HG02870 (cell line): ENCODE measurements at regions not wholly inside any gene's neighbourhood (a gene's known extent, or its start where the extent isn't known, plus 50 kb on each side); places are given as distances from the start of the nearest gene placed in this dataset.

Experiments
- ATAC-seq: cut with Tn5 transposase; IDR thresholded peaks from one replicate; pipeline ENCODE4 v1.9.1; 2021; ENCODE audit warnings: mild to moderate bottlenecking, moderate library complexity; ENCODE audit not compliant: unreplicated experiment

DNA sequence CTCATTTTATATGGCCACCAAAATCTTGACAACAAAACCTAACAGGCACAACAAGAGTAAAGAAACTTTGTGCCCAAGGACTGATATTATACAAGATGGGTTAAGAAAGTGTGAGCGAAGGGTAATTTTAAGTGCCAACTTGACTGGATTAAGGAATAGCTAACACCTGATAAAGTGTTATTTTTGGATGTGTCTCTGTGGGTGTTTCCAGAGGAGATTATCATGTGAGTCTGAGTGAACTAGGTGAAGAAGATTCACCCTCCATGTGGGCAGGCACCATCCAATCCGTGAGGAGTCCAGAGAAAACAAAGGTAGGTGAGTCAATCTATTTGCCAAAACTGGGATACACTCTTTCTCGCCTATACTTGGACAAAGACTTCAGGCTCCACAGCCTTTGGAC is 461.6 kb downstream of the ETS1 start:
- ATAC-seq: no peak

DNA sequence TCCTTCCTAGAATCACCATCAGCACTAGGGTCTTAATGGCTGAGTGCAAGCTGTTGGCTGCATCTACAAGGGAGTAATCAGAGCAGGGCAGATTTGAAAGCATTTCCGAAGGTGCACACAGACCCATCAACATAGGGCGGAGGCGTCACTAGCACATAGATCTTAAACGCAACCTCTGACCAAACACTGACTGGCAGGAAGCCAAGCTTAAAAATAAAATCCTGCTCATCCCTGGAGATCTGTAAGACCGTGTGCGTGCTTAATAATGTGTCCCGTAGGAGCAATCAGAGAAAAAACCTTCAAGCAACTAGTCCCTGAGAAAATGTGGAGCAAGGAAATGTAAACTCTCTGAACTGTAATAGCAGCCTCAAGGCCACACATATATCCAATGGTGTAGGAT is 470.5 kb downstream of the ETS1 start:
- ATAC-seq: no peak

DNA sequence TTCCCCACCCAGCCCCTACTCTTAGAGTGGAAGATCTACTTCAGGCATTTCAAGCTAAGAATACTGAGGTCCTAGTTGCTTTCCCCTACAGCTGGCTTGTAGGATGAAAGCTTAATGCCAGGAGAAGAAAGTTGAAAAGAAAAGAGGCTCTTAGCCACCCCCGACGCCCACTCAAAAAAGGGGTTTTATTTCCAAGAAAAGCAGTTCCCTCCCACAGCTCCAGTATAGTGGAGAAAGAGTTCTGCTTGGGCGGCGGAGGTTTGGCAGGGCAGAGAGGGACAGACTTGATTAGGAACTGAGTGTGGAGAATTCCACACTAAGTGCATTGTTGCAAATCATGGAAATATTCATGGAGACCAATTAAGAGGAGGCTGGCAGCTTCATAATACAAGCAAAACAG is 470.9 kb downstream of the ETS1 start:
- no peak for ATAC-seq

DNA sequence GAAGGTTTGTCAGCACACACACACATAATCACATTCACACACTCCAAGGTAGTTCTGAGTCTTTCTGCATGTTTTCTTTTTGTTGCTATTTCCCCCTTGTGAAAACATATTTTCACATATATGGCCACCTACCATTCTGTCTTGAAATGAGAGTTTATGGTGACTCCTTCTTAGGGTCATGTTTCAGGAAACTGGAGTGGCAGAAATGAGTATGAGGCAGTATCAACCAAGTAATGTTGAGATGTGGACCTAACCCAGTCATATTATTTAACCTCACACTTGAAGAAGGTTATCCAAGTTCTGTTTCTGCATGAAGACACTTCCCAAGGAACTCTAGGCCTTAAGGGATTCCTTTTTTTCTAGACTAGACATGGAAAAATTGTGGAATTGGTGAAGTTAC is 481.4 kb downstream of the ETS1 start:
- ATAC-seq: no peak

DNA sequence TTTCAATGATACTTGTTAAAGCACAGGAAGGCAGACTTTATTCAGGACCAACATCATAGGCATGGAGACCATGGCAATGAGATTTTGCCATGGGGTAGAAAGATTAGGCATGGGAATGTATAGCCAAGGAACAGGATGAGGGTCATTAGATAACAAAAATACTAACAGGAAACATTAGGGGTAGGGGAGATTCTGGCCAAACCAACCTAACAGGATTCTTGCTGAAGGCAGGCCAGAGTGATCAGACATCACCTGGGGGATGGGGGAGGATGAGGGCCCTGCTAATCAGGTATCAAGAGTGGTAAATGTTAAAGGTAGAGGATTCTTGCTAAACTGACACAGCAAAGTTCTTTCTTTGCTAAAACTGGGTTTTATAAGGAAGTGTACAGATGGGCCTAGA is 481.8 kb downstream of the ETS1 start:
- ATAC-seq: no peak

DNA sequence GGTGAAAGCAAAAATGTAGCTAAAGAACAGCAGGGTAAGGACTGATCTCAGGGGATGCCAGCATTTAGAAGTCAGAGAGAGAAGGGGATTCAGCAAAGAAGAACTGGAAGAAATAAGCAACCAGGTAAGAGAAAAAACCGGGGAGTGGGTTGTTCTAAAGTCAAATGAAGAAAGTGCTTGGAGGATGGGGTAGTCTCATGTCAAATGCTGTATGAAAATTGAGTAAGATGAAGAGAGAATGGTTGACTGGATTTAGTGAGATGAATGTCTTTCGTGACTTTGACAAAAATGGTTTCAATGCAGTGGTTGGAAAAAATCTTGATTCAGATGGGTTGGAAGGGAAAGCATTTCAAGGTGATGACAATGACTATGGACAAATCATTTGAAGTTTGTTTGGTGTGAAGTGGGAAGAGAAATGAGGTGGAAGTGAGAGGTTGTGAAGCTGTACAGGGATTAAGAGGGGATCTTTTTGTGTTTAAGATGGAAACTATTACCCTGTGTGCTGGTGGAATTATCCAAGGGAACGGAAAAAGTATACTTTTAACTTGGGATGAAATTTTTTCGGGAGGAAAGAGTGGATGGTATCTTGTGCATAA is 484.0 kb downstream of the ETS1 start:
- no peak for ATAC-seq

DNA sequence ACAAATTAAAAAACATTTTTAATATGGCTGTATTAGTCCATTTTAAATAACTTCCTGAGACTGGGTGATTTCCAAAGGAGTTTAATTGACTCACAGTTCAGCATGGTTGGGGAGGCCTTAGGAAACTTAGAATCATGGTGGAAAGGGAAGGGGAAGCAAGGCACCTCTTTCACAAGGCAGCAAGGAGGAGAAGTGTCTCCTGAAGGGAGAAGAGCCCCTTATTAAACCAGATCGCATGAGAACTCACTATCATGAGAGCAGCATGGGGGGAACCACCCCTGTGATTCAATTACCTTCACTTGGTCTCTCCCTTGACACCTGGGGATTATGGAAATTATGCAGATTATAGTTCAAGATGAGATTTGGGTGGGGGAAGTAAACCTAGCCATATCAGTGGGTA is 488.6 kb downstream of the ETS1 start:
- ATAC-seq: no peak

DNA sequence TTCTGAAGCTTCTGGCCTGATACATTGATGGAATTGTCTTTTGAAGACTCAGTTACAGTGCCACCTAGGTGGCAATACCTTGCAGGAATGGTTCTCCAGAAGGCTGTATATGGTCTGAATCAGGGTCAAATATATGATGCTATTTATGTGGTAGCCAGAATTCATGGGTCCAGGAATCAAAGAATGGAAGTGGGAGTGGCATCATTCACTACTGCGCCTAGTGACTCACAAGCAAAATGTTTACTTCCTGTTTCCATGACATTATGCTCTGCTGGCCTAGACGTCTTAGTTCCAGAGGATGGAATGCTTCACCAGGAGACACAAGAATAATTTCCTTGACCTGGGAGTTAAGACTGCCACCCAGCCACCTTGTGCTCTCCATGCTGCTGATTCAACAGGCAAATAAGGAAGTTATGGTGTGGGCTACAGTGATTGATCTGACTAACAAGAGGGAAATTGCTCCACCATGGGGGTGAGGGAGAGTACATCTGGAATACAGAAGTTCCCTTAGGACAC is 491.8 kb downstream of the ETS1 start:
- ATAC-seq: no peak

DNA sequence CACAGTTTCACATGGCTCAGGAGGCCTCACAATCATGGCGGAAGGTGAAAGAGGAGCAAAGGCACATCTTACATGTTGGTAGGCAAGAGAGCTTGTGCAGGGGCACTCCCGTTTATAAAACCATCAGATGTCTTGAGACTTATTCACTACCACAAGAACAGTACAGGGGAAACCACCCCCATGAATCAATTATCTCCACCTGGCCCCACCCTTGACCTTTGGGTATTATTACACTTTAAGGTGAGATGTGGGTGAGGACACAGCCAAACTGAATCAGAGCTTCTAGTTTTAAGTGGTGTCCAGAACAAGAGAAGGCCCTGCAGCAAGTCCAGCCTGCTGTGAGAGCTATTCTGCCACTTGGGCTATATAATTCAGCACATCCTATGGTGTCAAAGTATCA is 493.7 kb downstream of the ETS1 start:
- ATAC-seq: no peak

DNA sequence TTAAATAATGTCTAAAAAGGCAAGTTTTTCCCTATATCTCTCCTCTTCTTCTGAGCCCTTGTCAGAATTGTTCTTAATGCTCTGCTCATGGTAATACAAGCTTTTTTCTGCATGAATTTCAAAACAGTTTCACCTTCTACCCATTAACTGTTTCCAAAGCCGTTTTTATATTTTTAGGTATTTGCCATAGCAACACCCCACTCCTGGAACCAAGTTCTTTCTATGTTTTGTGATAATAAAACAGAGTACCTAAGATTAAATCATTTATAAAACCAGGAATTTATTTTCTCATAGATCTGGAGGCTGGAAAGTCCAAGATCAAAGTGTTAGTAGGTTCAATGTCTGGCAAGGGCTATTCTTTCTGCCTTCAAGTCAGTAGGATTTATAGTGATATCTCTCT is 497.4 kb downstream of the ETS1 start:
- no peak for ATAC-seq

DNA sequence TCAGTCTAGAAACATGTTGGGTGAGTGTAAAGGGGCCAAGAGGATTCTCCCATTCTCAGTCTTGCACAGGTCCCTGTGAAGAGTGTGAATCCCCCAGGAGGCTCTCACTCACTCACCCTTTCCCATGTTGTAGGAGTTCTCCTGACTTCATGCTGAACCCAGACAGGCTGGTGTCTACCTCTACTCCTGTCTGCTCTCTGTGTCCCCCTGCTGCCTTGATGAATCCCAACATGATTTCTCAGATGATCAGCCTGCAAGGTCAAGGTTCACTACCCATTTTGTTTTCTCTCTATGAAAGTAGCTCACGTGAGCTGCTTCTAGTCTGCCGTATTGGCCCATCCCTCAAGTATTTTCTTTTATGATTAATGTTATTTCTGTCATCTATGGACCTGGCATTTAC is 500.6 kb downstream of the ETS1 start:
- ATAC-seq: no peak

DNA sequence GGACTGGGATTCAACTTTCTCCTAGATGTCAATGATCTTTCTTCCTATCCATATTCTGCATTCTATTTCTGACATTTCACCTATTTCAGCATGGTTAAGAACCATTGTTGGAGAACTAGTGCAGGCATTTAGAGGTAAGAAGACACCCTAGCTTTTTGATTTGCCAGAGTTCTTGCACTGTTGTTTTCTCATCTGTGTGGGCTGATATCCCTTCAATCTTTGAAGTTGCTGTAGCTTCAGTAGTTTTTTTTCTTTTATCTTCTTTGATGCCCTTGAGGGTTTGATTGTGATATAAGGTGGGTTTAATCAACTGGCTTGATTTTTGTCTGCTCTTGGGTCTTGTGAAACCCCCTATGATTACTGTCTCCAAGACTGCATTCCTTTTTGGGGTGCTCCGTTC is 502.1 kb downstream of the ETS1 start:
- ATAC-seq: no peak

DNA sequence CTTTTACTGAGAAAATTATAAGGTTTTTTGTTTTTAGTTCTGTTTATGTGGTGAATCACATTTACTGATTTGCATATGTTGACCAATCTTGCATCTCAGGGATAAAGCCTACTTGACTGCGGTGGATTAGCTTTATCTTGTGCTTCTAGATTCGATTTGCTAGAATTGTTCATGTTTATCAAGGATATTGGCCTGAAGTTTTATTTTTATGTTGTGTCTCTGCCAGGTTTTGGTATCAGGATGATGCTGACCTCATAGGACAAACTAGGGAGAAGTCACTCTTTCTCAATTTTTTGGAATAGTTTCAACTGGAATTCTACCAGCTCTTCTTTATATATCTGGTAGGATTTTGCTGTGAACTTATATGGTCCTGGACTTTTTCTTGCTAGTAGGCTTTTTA is 504.8 kb downstream of the ETS1 start:
- ATAC-seq: no peak

DNA sequence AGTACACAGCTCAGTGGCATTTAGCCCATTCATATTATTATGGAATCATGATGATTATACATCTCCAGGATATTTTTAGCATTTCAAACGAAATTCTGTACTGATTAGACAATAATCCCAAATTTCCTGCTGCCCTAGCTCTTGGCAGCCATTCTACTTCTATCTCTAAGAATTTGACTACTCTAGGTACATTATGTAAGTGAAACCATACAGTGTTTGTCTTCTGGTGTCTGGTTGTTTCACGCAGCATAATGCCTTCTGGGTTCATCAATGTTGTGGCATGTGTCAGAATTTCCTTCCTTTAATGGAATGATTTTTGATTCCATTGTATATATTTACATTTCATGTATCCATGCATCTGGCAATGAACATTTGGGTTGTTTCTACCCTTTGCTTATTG is 517.7 kb downstream of the ETS1 start:
- ATAC-seq: no peak

DNA sequence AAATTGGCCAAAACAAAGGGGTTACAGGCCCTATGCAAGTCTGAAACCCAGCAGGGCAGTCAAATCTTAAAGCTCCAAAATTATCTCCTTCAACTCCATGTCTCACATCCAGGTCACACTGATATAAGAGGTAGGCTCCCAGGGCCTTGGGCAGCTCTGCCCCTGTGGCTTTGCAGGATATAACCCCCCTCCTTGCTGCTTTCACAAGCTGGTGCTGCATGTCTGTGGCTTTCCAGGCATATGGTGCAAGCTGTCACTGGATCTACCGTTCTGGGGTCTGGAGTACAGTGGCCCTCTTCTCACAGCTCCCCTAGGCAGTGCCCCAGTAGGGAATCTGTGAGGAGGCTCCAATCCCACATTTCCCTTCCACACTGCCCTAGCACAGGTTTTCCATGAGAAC is 519.6 kb downstream of the ETS1 start:
- no peak for ATAC-seq

DNA sequence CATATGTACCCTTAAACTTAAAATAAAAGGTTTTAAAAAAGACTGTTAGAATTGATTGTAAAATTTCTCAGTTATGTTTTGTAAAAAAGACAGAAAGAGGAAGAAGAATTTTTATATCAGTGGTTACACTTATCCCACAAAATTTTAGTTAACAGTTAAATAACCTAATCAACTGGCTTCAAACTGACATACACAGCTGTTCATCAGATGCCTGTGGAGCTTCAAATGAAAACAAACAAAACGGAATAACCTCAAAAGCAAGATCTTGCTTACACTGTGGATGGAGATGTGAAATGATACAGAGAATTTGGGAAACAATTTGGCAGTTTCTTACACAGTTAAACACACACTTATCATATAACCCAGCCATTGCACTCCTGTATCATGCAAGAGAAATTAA is 521.0 kb downstream of the ETS1 start:
- ATAC-seq: no peak

DNA sequence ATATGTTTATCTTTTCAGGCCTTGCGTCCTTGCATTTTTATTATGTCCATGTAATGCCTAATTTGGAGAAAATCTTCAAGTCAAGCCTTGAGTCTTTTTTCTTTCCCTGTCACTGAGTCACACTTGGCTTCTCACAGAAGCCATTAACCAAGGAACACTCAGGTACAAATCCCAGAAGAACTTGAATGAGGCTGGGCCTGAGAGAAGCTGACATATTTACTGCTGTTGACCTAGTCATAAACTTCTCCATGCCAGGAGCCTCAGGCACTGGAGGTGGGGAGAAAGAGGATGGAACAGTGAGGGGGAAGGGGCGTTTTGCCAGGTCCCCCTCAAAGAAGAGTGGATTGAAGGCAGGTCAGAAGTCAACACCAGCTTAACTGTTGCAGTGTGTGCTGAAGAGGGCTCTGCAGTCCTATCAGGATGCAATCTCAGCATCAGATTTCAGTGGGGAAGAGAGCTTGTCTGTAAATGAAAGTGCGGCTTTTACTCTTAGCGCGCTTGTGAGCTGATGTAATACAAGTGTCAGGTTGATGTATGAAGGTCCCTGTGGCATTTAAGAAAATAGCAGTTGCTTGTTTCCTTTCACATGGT is 526.0 kb downstream of the ETS1 start:
- ATAC-seq: no peak

DNA sequence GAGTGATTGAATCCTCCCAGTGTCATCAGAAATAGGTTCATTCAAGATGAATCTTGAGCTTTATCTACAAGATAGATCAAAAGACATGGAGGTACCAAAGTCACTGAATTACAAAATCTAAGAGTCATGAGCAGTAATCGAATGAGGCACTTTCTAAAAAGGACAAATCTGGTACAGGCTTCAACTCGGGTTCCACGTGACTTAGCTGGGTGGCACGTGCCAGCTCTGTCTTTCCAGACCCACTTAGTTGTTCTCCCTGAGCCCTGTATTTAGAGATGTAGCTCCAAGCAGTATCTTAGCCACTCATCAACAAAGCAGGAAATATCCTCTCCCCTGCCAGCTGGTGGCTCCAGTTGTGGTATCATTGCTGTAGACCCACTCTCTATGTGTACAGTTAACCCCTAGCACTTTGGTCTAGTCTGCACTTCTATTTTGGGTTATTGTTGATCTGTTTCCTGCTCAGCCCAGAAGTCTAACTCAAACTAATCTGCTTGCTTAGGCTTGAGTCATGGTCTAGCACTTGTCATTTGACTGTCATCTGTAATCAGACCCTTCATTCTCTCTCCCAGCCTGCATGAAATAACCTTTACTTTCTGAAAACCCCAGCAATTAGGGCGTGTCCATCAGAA is 528.7 kb downstream of the ETS1 start:
- no peak for ATAC-seq

DNA sequence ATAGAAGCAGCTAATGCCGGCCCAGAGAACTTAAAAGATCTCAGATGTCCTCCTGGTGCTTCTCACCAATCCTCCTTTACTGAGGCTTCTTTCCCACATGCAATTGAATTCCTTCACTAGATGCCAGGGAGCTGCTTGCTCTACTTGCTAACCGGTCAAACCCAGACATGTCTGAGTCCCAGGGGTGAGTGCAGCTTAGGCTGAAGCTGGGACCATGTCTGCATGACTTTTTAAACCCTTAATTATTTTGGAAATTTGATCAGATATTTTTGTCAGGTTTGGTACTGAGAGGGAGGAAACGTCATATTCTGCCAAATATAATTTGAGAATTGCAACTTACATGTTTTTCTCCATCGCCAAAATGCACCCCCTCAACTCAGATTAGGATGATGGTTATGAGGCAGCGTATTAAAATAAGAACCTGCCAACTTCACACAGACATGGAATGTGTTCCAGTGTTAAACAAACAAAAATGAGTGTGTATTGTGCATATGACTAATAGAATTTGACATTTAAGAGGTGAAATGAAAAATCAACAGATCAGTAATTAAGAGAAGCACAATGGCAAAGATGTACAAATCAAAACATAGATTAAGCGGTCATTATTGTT is 529.5 kb downstream of the ETS1 start:
- ATAC-seq: no peak

DNA sequence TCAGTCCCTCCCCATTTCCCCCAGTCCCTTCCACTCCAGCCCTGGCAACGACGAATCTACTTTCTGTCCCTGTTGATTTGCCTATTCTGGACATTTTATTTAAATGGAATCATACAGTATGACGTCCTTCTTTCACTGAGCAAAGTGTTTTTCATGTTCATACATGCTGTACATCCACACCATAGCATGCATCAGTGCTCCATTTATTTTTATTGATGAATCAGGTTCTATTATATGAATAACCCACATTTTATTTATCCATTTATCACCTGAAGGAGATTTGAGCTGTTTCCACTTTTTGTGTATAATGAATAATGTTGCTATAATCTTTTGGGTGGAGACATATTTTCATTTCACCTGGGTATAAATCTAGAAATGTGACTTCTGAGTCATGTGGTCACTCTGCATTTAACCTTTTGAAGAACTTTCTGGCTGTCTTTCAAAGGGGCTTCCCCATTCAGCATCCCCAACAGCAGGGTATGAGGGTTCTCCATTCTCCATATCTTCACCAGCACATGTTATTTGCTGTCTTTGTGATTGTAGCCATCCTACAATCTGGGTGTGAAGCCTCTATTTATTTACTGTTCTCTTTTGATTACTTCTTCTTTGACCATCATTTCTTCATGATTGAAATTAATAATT is 531.7 kb downstream of the ETS1 start:
- ATAC-seq: no peak

DNA sequence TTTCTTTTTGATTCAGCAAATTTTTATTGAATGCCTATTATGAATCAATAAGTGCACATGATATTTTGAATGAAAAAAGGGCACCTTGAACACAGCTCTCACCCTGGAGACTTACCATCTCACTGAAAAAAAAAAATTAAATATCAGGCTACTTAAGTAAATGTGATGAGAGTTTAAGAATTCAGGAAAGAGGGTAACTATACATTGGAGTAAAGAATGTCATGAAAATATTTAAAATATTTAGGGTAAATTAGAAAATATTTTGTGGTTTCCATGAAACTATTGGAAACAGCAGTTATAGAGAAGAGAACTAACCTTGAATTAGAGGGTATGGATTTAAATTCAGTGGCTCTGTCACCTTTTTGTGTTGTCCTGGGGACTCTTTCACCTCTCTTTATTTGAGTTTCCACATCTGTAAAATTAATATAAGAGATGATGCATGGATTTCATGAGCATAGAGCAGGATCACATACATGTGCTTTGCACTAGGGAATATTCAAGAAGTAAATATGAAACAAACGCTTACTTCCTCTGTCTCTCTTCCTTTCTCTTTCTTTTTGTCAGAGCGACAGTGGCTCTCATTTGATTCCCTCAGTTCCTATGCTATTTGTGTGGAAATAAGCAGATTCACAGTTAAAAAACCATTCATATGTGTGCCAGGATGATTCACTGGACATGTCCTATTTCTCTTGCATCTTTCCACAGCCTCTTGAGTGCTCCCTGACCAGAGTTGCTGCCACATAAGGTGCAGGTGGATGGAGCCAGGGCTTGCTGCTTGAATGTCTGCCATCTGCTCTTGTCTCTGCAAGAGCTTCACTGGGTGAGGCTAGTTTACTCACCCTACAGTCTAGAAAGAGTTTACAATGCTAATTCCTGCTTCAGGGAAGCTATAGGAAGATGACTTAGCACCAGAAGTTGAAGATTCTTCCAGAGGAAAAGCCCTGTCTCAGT is 533.1 kb downstream of the ETS1 start:
- ATAC-seq: no peak
